Erythroblast (primary cell): ENCODE measurements at regions not wholly inside any gene's neighbourhood (a gene's known extent, or its start where the extent isn't known, plus 50 kb on each side); places are given as distances from the start of the nearest gene placed in this dataset.
"Not testable (repeated sequence)": the region's sequence is repeated elsewhere in the genome, so short reads cannot be mapped to it uniquely, and the experiment has no call there.

Experiments
- DNase-seq, 2 experiments: peaks; one replicate each; lab custom pipeline; 2025; lab: John Stamatoyannopoulos, UW
- GATA1 ChIP-seq: IDR thresholded peaks from 2 replicates; pipeline ENCODE4 v1.6.1; 2011; ENCODE audit warnings: low read depth, mild to moderate bottlenecking, control low read depth, low read length, moderate library complexity
- POLR2A ChIP-seq: IDR thresholded peaks from 2 replicates; pipeline ENCODE4 v1.6.1; 2011; ENCODE audit warnings: mild to moderate bottlenecking, low read length

DNA sequence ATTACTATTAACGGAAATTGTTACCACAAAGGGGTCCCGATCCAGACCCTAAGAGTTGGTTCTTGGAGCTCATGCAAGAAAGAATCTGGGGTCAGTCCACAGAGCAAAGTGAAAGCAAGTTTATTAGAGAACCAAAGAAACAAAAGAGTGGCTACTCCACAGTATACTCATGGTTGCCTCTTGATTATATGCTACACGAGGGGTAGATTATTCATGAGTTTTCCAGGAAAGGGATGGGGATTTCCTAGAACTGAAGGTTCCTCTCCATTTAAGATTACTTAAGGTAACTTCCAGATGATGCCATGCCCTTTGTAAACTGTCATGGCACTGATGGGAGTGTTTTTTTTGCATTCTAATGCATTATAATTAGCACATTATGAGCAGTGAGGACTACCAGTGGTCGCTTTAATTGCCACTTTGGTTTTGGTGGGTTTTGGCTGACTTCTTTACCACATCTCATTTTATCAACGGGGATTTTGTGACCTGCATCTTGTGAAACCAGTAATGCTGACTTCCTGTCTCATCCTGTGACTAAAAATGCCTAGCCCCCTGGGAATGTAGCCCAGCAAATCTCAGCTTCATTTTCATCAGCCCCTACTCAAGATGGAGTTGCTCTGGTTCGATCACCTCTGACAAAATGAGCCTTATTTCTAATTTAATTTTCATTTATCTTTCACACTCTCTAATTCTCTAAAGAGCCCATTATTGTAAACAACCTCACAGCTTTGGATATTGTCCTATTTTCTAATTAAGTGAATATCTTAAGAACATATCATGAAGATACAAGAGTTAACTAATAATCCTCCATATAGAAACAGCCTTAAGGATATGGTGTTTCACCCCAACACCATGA lies 336.3 kb downstream of the RASEF start:
- no peak for DNase-seq
- no peak for TF ChIP-seq GATA1
- no peak for TF ChIP-seq POLR2A

DNA sequence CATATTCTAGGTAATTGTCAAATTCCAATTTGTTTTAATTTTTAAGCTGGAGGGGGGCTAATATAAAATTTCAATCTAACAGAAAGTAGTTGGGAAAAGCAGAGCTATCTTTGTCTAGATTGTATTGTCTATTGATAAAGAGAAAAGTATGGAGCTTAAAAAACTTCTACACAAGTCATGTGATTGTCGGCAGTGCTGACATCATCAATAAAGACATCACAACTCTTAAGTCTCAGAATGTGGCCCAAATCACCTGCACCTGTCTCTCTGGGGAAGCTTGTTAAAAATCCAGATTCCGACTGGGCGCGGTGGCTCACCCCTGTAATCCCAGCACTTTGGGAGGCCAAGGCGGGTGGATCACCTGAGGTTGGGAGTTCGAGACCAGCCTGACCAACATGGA lies 333.8 kb downstream of the RASEF start:
- no peak for DNase-seq
- TF ChIP-seq POLR2A (no peak), GATA1 (no peak)

DNA sequence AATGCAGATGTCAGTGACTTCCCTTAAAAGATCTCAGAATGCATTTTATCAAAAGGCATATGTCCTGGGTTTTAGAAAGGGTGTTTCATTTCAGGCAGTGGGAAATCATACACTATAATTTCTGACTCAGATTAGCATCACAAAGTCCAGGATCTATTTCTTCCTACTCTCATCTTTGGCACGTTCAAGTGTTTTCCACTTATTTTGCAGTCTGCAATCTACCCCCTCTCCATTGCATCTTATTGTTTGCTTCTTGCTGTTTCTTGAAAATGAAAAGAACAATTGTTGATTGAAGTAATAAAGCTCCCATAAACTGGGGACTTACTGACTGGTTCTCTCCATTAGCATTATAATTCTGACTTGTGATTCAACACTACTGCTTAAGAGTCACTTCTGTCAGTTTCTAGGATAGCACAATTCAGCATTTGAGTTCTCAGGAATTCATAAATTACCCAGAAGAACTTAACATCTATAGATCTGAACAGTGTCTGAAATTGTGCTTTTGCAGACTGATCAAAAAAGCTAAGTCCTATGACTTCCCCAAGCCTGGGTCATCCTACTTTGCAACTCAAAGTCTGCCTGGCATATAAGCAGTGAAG lies 332.9 kb downstream of the RASEF start:
- no peak for DNase-seq
- TF ChIP-seq POLR2A (no peak), GATA1 (no peak)

DNA sequence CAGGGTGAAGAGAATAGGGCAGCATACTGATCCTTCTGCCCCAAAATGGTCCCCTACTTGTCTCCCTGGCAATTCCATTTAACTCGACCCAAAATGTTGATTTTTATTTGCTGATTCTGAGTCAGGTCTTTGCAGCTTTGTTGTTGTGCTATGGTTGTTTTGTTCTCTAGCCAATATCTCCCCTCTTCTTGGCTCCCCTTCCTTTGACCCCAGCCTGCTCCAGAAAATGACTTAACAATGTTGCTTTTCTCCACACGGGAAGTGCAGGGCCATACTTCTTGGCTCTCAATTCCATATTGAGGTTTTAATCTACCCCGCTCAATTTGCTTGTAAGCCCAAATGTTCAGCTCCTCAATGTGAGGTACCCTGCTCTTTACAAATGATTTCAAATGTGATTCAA lies 330.0 kb downstream of the RASEF start:
- DNase-seq = no peak
- TF ChIP-seq GATA1 = no peak
- no peak for TF ChIP-seq POLR2A

DNA sequence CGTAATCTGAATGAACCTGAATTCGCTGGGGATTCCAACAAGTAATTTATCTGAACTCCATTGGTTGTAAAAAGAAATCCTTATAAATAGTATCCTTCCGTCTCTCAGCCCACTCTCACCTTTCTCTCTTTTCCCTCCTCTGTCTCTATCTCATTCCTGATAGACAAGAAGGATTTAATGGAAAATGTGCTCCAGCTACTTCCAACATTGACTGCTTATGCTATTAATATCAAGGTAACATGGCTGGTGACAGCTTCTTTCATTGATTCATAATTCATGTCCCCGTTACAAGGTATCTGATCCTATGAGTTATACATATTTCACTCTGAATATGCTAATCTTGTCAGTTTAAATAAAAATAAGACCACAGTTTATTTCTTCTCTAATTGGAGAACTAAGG lies 326.8 kb downstream of the RASEF start:
- TF ChIP-seq GATA1 (no peak), POLR2A (no peak)
- DNase-seq = no peak

DNA sequence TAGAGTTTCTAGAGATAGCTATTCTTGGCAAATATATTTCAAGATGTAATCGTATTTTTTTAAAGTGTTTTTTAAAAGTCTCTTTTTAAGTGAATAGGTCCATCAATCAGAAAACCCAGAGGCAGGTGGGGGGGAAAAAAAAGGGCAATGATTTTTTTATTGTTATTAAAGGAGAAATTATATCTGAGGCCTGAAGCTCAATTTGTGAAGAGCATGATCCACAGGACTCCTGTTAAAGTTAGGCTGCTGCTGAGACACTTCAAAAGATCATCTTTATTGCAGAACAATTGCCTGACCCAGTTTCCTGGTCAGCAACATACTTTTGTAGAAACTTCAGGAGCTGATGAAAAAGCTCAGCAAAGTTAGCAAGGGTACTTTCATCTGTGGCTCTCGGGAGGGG lies 326.2 kb downstream of the RASEF start:
- DNase-seq = no peak
- TF ChIP-seq GATA1 (no peak), POLR2A (no peak)

DNA sequence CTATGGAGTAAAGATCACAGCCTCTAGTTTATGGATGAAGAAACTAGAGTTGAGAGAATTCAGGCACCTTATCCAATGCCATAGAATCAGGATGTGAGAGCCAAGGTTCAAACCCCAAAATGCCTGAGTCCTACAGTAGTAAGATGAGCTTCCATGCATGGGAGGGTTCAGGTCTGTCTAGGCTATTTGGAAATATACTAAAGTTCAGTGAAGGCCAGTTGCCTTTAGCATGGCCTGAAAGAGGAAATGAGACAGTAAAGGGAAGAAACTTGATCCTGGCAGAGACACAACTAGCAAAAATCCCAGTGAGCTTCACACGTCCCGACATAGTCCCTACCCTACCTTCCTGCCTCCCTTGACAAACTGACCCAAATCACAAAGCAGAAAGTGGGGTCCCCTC lies 317.0 kb downstream of the RASEF start:
- DNase-seq = no peak
- TF ChIP-seq GATA1 = no peak
- no peak for TF ChIP-seq POLR2A

DNA sequence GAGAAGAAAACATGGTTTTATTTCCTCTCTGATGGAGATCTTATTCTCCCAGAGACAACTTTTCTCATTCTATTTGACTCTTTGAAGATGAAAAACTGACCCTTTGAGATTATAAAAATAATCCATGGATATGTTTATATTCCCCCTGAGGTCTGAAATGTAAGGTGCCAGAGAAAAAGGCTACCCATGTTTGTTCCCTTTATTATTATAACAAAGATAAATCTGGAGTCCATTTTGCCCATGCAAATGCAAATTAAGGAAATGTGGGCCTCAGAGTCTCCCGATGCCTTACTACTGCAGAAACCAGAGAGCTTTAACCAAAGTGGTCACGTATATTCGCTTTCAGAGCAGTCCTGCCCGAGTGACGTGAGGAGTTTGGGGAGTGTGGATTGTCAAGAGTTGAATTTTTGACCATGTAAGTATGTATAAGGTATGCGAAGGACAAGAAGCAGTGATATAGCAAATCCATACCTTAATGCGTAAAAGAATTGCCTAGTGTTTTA lies 312.5 kb downstream of the RASEF start:
- TF ChIP-seq GATA1 (no peak), POLR2A (no peak)
- DNase-seq = no peak

DNA sequence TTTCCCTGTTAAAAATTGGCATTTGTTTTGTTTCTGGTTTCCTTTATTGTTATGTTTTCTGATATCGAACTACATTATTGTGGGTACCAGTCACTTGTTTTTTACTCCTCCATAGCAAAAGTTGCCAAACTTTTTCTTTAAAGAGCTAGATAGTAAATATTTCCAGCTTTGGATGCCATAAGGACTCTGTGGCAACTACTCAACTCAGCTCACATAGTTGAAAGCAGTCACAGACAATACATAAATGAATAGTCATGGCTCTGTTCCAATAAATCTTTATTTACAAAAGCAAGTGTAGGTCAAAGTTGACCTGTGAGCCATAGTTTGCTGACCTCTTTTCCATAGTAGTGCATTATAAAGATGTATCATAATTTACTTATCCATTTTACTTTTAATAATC lies 305.0 kb downstream of the RASEF start:
- no peak for TF ChIP-seq GATA1
- TF ChIP-seq POLR2A = no peak
- no peak for DNase-seq

DNA sequence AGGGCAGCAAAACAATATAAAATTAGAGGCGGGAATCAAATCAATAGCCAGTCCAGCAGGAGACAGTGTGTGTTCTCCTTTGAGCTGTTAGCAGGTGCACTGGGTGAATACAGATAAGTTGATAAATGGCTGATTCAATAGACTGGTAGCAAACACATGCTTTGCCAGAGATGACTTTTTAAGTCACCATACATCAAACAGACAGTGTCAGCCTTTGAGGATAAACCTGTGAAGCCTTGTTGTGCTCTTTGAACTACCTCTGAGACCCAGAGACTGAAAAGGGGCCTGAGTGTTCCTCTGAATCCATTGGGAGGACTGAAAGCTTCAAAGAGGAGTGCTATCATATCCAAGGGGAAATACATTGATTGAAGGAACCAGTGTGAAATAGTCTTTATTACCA lies 301.9 kb downstream of the RASEF start:
- TF ChIP-seq POLR2A (no peak), GATA1 (no peak)
- no peak for DNase-seq

DNA sequence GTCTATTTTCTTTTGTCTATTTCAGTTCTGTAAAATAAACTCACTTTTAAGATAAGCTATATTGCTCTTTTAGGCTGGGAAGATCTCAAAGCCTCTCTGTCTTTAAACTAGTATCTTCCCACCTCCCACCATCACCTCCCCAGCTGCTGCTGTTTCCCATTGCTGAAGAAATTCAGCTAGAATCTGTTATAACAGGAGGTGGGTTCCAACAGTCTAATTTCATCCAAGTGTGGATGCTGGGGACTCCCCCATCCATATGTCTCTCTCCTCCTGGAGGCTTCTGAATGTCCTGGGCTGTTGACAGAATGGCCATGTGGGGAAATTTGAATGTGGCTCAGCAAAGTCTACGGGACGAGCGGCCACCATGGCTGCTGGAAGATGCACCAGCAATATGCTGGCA lies 301.0 kb downstream of the RASEF start:
- TF ChIP-seq GATA1 = no peak
- no peak for TF ChIP-seq POLR2A
- no peak for DNase-seq

DNA sequence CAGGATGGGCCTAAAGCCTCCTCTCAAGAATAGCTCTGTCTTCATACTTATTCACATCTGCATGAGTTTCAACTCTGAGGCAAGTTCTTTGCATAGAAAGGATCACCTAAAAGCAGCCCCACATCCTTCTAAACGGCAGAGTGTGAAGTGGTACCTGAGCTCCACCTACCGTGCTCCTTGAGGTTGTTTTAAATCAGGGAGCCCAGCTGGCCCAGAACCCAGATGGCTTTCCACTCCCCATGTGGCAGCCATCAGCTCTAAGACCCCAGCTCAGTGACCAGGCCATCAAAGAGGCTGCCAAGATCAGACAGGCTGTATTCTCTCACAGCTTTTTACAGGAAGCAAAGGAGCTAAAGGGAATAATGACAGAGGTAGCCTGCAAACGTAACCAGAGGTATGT lies 299.3 kb downstream of the RASEF start:
- no peak for DNase-seq
- TF ChIP-seq POLR2A (no peak), GATA1 (no peak)

DNA sequence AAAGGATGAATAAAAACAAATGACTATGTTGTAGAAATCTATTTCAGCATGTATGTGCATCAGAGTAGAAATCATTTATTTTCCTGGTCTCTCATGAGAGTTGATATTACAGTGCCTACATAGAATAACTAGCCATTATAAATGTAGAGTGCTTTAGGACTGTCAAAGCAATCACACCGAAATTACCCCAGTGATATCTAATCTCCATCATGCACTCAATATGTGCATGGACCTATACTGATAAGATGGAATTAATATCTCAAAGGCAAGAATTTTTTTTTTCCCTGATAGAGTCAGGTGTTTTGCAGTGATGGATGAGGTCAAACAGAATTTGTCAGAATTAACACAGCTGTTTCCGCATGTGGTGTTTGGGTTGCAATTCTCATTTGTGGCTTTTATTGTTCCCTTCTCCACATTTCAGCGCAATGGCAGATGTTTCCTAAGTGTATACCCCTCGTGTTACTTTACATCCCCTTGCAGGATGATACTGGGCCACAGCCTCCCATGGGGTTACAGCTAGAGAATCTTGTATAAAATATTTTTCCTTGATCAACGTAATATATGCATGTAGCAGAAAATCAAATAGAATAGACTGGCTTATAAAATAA lies 298.8 kb downstream of the RASEF start:
- DNase-seq = no peak
- TF ChIP-seq GATA1 = no peak
- no peak for TF ChIP-seq POLR2A

DNA sequence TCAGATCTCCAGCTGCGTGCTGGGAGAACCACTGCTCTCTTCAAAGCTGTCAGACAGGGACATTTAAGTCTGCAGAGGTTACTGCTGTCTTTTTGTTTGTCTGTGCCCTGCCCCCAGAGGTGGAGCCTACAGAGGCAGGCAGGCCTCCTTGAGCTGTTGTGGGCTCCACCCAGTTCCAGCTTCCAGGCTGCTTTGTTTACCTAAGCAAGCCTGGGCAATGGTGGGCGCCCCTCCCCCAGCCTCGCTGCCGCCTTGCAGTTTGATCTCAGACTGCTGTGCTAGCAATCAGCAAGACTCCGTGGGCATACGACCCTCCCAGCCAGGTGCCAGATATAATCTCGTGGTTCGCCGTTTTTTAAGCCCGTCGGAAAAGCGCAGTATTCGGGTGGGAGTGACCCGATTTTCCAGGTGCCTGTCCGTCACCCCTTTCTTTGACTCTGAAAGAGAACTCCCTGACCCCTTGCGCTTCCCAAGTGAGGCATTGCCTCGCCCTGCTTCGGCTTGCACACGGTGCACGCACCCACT lies 288.2 kb downstream of the RASEF start:
- not testable (repeated sequence) for DNase-seq
